T-helper 2 cell treated with Interferon-gamma antibody and Interleukin-4, amounts not matched to agents 5 μg/mL and 100 μg/mL, for 36 hours (primary cell): ENCODE measurements at regions not wholly inside any gene's neighbourhood (a gene's known extent, or its start where the extent isn't known, plus 50 kb on each side); places are given as distances from the start of the nearest gene placed in this dataset.

ENCODE experiments used
- DNase-seq: peaks from one replicate; pipeline ENCODE4 v3.0.0; 2021; ENCODE audit warnings: low spot score
- H3K27ac Mint-ChIP-seq: one replicate; pipeline ENCODE4 v1.8.0; 2021; ENCODE audit warnings: mild to moderate bottlenecking, mixed read lengths
- H3K27me3 Mint-ChIP-seq: one replicate; pipeline ENCODE4 v1.8.0; 2021; ENCODE audit warnings: low read depth, mixed read lengths
- H3K36me3 Mint-ChIP-seq: one replicate; pipeline ENCODE4 v1.8.0; 2021; ENCODE audit warnings: low read depth, mixed read lengths
- H3K4me1 Mint-ChIP-seq: one replicate; pipeline ENCODE4 v1.8.0; 2021; ENCODE audit warnings: low read depth, mixed read lengths
- H3K4me3 Mint-ChIP-seq: one replicate; pipeline ENCODE4 v1.8.0; 2022; ENCODE audit warnings: mild to moderate bottlenecking, moderate library complexity, mixed read lengths
- H3K9me3 Mint-ChIP-seq: one replicate; pipeline ENCODE4 v1.8.0; 2021; ENCODE audit warnings: mixed read lengths

GRCh38 chr18:45510656-45511055, 104.6 kb upstream of the SLC14A2 start:
- Mint-ChIP-seq H3K4me3 (no peak overlapping the region), H3K27ac (no peak overlapping the region), H3K4me1 (no peaks in the 10 kb centered on the region), H3K9me3 (peaks cover 5% of the 10 kb centered on the region), H3K36me3 (no peaks in the 10 kb centered on the region), H3K27me3 (no peaks in the 10 kb centered on the region)
- no peak for DNase-seq

- no peak overlapping the region for H3K4me3 Mint-ChIP-seq
- no peaks in the 10 kb centered on the region for H3K4me1 Mint-ChIP-seq
- H3K36me3 Mint-ChIP-seq: no peaks in the 10 kb centered on the region
- H3K27ac Mint-ChIP-seq: no peak overlapping the region
- H3K9me3 Mint-ChIP-seq: peaks cover 5% of the 10 kb centered on the region
- no peak for DNase-seq
- no peaks in the 10 kb centered on the region for H3K27me3 Mint-ChIP-seq
These were observed 102.8 kb upstream of the SLC14A2 start for GRCh38 chr18:45512363-45512953.

GRCh38 chr18:45517181-45517741, 98.0 kb upstream of the SLC14A2 start:
- no peak for DNase-seq
- no peaks in the 10 kb centered on the region for H3K27me3 Mint-ChIP-seq
- H3K4me3 Mint-ChIP-seq: no peak overlapping the region
- peaks cover 5% of the 10 kb centered on the region for H3K9me3 Mint-ChIP-seq
- H3K4me1 Mint-ChIP-seq: no peaks in the 10 kb centered on the region
- H3K36me3 Mint-ChIP-seq: no peaks in the 10 kb centered on the region
- no peak overlapping the region for H3K27ac Mint-ChIP-seq

GRCh38 chr18:45518311-45519155, 96.7 kb upstream of the SLC14A2 start:
- Mint-ChIP-seq H3K27me3 (no peaks in the 10 kb centered on the region), H3K9me3 (peaks cover 5% of the 10 kb centered on the region), H3K4me1 (no peaks in the 10 kb centered on the region), H3K36me3 (no peaks in the 10 kb centered on the region), H3K27ac (no peak overlapping the region), H3K4me3 (no peak overlapping the region)
- DNase-seq: no peak

DNA sequence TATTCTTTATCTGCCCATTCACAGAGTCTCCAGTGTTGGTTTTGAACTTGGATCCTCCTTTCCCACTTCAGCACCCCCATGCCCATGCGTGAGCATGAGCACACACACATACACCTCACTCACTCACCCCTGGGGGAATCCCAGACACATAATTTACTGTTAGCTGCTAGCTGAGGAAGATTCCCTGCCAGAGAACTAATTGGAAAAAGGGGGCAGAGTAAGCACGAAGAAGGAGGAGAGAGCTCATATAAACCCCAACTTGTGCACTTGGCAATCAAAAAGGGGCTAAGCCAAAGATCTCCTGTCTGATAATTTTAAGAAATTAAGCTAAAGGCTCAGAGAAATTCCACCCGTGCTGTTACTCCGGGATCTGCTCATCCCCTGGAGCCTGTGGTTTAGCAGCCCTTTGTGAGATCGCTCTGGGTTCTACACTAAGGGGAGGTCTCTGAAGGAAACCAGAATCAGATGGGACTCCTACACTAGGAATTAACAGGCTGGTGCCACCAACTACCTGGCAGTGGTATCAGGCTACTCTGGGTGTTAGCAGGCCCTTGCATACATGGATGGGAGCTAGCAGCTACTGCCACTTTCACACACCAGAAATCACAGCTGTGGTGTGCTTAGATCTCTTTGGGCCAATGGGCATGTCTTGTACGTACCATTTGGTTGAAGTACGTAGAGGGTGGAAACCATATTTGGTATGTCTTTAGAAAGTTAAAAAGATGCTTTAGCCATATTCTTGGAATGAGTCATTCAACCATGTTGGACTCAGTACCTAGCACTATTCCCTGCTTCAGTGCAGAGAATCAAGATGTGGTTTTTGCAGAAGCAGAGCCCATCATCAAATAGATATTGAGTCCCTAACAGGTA, 95.6 kb upstream of the SLC14A2 start:
- no peaks in the 10 kb centered on the region for H3K9me3 Mint-ChIP-seq
- H3K27ac Mint-ChIP-seq: no peak overlapping the region
- H3K4me3 Mint-ChIP-seq: no peak overlapping the region
- no peaks in the 10 kb centered on the region for H3K27me3 Mint-ChIP-seq
- H3K4me1 Mint-ChIP-seq: no peaks in the 10 kb centered on the region
- no peaks in the 10 kb centered on the region for H3K36me3 Mint-ChIP-seq
- no peak for DNase-seq

GRCh38 chr18:45521136-45521535, 94.1 kb upstream of the SLC14A2 start:
- no peaks in the 10 kb centered on the region for H3K9me3 Mint-ChIP-seq
- H3K4me1 Mint-ChIP-seq: no peaks in the 10 kb centered on the region
- DNase-seq: no peak
- no peaks in the 10 kb centered on the region for H3K27me3 Mint-ChIP-seq
- H3K27ac Mint-ChIP-seq: no peak overlapping the region
- no peaks in the 10 kb centered on the region for H3K36me3 Mint-ChIP-seq
- no peak overlapping the region for H3K4me3 Mint-ChIP-seq

GRCh38 chr18:45521777-45522176, 93.5 kb upstream of the SLC14A2 start:
- Mint-ChIP-seq H3K4me3 (no peak overlapping the region), H3K27ac (no peak overlapping the region), H3K9me3 (no peaks in the 10 kb centered on the region), H3K4me1 (no peaks in the 10 kb centered on the region), H3K27me3 (no peaks in the 10 kb centered on the region), H3K36me3 (no peaks in the 10 kb centered on the region)
- DNase-seq: no peak

- H3K27ac Mint-ChIP-seq: no peak overlapping the region
- no peak overlapping the region for H3K4me3 Mint-ChIP-seq
- no peaks in the 10 kb centered on the region for H3K9me3 Mint-ChIP-seq
- no peak for DNase-seq
- no peaks in the 10 kb centered on the region for H3K4me1 Mint-ChIP-seq
- H3K36me3 Mint-ChIP-seq: no peaks in the 10 kb centered on the region
- H3K27me3 Mint-ChIP-seq: no peaks in the 10 kb centered on the region
These were observed 92.9 kb upstream of the SLC14A2 start for GRCh38 chr18:45522371-45522770.

DNA sequence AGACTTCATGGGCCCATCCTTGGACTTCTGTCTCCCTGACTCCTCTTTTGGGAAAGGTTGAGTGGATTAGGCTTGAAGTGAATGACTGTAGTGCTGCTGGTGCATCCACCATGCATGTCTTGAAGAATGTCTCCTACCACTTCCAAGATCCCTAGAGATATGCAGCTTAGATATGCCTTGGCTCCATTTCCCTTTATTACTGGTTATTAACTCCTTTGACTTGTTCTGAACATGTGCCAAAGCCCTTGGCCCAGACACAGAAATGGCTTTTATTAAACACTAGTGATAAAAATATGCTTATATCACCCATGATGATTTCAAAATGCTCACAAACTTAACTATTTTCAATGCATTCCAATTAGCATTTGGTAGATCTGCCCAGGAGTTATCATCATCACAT, 90.0 kb upstream of the SLC14A2 start:
- Mint-ChIP-seq H3K27ac (no peak overlapping the region), H3K36me3 (no peaks in the 10 kb centered on the region), H3K4me1 (no peaks in the 10 kb centered on the region), H3K4me3 (no peak overlapping the region), H3K9me3 (no peaks in the 10 kb centered on the region), H3K27me3 (no peaks in the 10 kb centered on the region)
- no peak for DNase-seq

DNA sequence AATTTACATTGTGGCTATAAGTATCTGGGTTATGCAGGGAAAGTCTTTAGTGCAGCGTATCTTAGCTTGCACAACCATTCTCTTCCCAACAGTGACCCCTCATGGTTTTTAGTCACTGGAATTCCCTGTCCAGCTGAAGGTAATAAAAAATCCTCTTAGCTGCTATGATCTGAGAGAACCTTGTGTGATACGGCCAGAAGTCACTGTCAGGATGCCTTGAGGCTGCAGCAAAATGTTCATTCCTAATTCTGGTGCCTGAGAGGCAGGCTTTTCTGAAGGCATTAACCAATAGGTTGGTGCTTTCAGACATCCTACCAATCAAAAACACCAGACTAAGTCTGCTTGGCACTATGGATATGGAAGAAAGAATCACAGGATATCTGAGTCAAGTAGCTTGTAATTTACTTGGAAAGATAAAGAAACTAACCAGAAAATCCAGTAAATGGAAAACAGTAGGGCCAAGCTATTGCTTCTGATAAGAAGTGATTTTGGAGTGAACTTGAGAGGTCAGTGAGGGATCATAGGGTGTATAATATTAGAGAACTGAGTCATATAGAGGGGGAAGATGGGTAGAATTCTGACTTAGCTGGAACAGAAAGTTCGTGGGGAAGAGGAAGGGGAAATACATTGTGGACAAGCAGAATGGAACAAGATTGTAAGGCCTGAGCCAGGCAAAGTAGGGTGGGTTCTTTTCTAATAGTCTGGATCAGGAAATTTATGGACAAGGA, 89.0 kb upstream of the SLC14A2 start:
- H3K36me3 Mint-ChIP-seq: no peaks in the 10 kb centered on the region
- no peak overlapping the region for H3K27ac Mint-ChIP-seq
- no peaks in the 10 kb centered on the region for H3K4me1 Mint-ChIP-seq
- no peaks in the 10 kb centered on the region for H3K9me3 Mint-ChIP-seq
- DNase-seq: no peak
- no peaks in the 10 kb centered on the region for H3K27me3 Mint-ChIP-seq
- H3K4me3 Mint-ChIP-seq: no peak overlapping the region

GRCh38 chr18:45527891-45528290, 87.4 kb upstream of the SLC14A2 start:
- Mint-ChIP-seq H3K4me3 (no peak overlapping the region), H3K9me3 (no peaks in the 10 kb centered on the region), H3K36me3 (no peaks in the 10 kb centered on the region), H3K4me1 (no peaks in the 10 kb centered on the region), H3K27ac (no peak overlapping the region), H3K27me3 (no peaks in the 10 kb centered on the region)
- no peak for DNase-seq

- DNase-seq: no peak
- H3K9me3 Mint-ChIP-seq: peaks cover 3% of the 10 kb centered on the region
- no peaks in the 10 kb centered on the region for H3K27me3 Mint-ChIP-seq
- no peak overlapping the region for H3K27ac Mint-ChIP-seq
- H3K4me3 Mint-ChIP-seq: no peak overlapping the region
- no peaks in the 10 kb centered on the region for H3K36me3 Mint-ChIP-seq
- H3K4me1 Mint-ChIP-seq: no peaks in the 10 kb centered on the region
These were observed 86.5 kb upstream of the SLC14A2 start for GRCh38 chr18:45528712-45529336.

DNA sequence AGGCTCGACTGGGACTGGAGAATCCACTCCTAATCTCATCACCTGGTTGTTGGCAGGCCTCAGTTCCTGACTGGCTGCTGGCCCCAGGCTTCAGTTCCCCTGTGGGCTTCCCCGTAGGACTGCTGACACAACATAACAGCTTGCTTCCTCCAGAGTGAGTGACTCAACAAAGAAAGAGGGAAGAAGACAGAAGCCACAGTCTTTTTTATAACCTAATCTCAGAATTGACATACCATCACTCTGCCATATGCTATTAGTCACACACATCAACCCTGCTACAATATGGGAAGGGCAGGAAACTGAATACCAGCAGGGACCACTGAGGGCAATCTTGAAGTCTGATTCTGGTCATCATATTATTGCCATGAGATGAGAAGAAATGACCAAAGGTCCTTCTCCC, 76.8 kb upstream of the SLC14A2 start:
- Mint-ChIP-seq H3K4me1 (no peaks in the 10 kb centered on the region), H3K36me3 (no peaks in the 10 kb centered on the region), H3K27ac (no peak overlapping the region), H3K9me3 (peaks cover 7% of the 10 kb centered on the region), H3K27me3 (no peaks in the 10 kb centered on the region), H3K4me3 (no peak overlapping the region)
- no peak for DNase-seq
